Loucy (cell line): ENCODE measurements at regions not wholly inside any gene's neighbourhood (a gene's known extent, or its start where the extent isn't known, plus 50 kb on each side); places are given as distances from the start of the nearest gene placed in this dataset.

Experiments used
- EZH2phosphoT487 ChIP-seq: fragments of 200-600 bp; IDR thresholded peaks from 2 replicates; pipeline ENCODE4 v1.6.1; 2018; ENCODE audit warnings: antibody characterized with exemption, mild to moderate bottlenecking, moderate library complexity, borderline replicate concordance
- TF ChIP-seq, protein P1 (sequence below): fragments of 200-600 bp; sonication (generic); conservative IDR thresholded peaks from 2 replicates; pipeline ENCODE4 v1.5.1; 2014; ENCODE audit warnings: mild to moderate bottlenecking, antibody characterized with exemption, low read length

DNA sequence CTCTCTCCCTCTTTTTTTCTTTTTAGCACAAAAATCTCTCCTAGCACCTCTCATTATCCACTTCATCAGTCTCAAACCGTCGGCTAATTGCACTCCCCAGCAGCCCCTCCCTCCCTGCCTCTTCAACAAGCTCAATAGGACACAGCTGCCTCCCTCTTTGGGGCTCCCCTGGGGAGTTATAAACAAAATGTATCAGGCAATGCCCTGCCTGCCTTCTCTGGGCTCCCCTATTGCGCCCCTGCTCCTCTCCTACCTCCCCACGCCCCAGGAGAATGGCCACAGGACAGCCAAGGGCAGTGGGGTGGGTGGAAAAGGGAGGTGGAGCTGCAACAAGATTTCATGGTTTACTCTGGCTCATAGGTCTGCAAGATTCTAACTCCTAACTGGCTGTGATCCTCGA, 147.1 kb upstream of the GRIK3 start:
- TF ChIP-seq EZH2phosphoT487 = no peak
- TF ChIP-seq, protein P1, sequence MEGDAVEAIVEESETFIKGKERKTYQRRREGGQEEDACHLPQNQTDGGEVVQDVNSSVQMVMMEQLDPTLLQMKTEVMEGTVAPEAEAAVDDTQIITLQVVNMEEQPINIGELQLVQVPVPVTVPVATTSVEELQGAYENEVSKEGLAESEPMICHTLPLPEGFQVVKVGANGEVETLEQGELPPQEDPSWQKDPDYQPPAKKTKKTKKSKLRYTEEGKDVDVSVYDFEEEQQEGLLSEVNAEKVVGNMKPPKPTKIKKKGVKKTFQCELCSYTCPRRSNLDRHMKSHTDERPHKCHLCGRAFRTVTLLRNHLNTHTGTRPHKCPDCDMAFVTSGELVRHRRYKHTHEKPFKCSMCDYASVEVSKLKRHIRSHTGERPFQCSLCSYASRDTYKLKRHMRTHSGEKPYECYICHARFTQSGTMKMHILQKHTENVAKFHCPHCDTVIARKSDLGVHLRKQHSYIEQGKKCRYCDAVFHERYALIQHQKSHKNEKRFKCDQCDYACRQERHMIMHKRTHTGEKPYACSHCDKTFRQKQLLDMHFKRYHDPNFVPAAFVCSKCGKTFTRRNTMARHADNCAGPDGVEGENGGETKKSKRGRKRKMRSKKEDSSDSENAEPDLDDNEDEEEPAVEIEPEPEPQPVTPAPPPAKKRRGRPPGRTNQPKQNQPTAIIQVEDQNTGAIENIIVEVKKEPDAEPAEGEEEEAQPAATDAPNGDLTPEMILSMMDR = no peak
